HG02852 (cell line): ENCODE measurements at regions not wholly inside any gene's neighbourhood (a gene's known extent, or its start where the extent isn't known, plus 50 kb on each side); places are given as distances from the start of the nearest gene placed in this dataset.

Experiments
- ATAC-seq: cut with Tn5 transposase; IDR thresholded peaks from one replicate; pipeline ENCODE4 v1.9.1; 2021; ENCODE audit warnings: mild to moderate bottlenecking, moderate library complexity; ENCODE audit not compliant: unreplicated experiment

- ATAC-seq = no peak
Observed at GRCh38 chr12:60290532-60290931, 694.7 kb downstream of the SLC16A7 start.

- ATAC-seq = no peak
Observed at GRCh38 chr12:60308366-60308991, 712.6 kb downstream of the SLC16A7 start.

GRCh38 chr12:60311940-60312339 is 716.1 kb downstream of the SLC16A7 start:
- ATAC-seq = no peak

GRCh38 chr12:60317361-60317760 is 721.5 kb downstream of the SLC16A7 start:
- no peak for ATAC-seq

GRCh38 chr12:60324746-60325145 is 728.9 kb downstream of the SLC16A7 start:
- no peak for ATAC-seq

- no peak for ATAC-seq
Observed at GRCh38 chr12:60333461-60333860, 737.6 kb downstream of the SLC16A7 start.

- ATAC-seq = no peak
Observed at GRCh38 chr12:60335745-60336144, 739.9 kb downstream of the SLC16A7 start.

GRCh38 chr12:60337839-60338549 is 742.2 kb downstream of the SLC16A7 start:
- no peak for ATAC-seq

GRCh38 chr12:60345442-60345841 is 749.6 kb downstream of the SLC16A7 start:
- no peak for ATAC-seq

- no peak for ATAC-seq
Observed at GRCh38 chr12:60349232-60349978, 753.6 kb downstream of the SLC16A7 start.

GRCh38 chr12:60387356-60387755 is 791.5 kb downstream of the SLC16A7 start:
- ATAC-seq = no peak

GRCh38 chr12:60391051-60391450 is 795.2 kb downstream of the SLC16A7 start:
- ATAC-seq = no peak

GRCh38 chr12:60391791-60392190 is 796.0 kb downstream of the SLC16A7 start:
- no peak for ATAC-seq

GRCh38 chr12:60393093-60393492 is 797.3 kb downstream of the SLC16A7 start:
- ATAC-seq = no peak

- no peak for ATAC-seq
Observed at GRCh38 chr12:60394665-60395064, 798.8 kb downstream of the SLC16A7 start.

GRCh38 chr12:60398547-60398946 is 802.7 kb downstream of the SLC16A7 start:
- ATAC-seq = no peak

- no peak for ATAC-seq
Observed at GRCh38 chr12:60399064-60399463, 803.2 kb downstream of the SLC16A7 start.

- no peak for ATAC-seq
Observed at GRCh38 chr12:60402996-60403395, 807.2 kb downstream of the SLC16A7 start.

GRCh38 chr12:60415351-60415750 is 819.5 kb downstream of the SLC16A7 start:
- no peak for ATAC-seq

GRCh38 chr12:60419986-60420385 is 824.2 kb downstream of the SLC16A7 start:
- ATAC-seq = no peak

- ATAC-seq = no peak
Observed at GRCh38 chr12:60421741-60422140, 825.9 kb downstream of the SLC16A7 start.

GRCh38 chr12:60437297-60437696 is 841.5 kb downstream of the SLC16A7 start:
- ATAC-seq = no peak
